NCI-H82 (cell line): ENCODE measurements at regions not wholly inside any gene's neighbourhood (a gene's known extent, or its start where the extent isn't known, plus 50 kb on each side); places are given as distances from the start of the nearest gene placed in this dataset.

Source experiments
- DNase-seq: peaks from one replicate; lab custom pipeline; 2025; lab: John Stamatoyannopoulos, UW

- no peak for DNase-seq
These were observed 243.2 kb downstream of the PTBP2 start for GRCh38 chr1:96964761-96965160.

DNA sequence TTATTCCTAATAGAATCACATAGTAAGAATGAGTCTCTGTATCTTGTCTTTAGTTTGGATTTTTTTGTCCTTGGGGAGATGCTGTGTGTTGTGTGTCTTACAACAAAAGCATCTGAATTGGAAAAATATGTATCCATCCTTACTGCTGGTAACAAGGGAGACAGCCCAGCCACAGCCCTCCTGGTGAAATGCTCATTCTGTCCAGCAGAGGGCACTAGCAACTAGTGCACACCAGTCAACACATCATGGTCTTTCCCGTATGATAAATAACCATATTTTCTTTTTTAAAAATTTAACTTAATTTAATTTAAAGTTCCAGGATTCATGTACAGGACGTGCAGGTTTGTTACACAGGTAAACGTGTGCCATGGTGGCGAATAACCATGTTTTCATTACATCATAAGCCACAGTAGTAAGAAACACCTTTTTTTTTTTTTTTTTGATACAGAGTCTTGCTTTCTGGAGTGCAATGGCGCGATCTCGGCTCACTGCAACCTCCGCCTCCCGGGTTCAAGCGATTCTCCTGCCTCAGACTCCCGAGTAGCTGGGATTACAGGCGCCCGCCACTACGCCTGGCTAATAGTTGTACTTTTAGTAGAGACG is 245.1 kb downstream of the PTBP2 start:
- peak; percentile 80 for DNase-seq

DNA sequence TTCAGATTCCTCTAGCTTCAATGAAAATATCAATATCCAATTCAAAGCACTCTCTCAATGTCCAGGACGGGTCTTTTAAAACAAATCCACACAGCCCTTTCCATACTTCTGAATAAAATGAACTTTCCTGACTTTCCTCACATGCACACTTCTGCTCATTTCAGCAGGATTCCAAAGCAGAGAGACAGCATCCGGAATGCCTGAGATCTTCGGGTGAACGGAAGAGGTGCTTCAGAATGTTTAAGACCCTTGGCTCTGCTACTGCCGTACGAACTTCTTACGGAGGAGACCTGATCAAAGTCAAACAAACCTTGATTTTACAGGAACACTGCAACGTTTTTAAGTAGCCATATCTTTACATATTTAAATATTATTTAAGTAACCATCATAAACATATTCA is 245.7 kb downstream of the PTBP2 start:
- no peak for DNase-seq

DNA sequence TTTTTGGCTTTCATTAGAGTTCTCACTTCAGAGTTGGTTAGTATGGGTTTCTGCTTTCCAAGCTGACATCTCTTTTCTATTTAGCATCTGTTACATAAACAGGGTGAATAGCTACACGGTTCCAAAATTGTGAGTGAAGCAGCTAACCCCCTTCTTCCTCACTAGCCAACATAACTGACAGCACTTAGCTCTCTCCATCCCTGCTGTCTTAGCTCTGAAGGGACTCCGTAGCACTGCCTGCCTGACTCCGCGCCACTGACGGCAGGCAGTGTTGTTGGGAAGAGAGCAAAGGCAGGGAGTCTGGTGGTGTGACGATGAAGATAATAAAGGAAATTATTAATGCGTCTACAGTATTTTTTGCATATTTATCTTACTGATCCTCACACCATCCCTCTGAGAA is 247.0 kb downstream of the PTBP2 start:
- no peak for DNase-seq

GRCh38 chr1:96968983-96969382 is 247.4 kb downstream of the PTBP2 start:
- DNase-seq = no peak

- no peak for DNase-seq
These were observed 248.1 kb downstream of the PTBP2 start for GRCh38 chr1:96969656-96970163.

DNA sequence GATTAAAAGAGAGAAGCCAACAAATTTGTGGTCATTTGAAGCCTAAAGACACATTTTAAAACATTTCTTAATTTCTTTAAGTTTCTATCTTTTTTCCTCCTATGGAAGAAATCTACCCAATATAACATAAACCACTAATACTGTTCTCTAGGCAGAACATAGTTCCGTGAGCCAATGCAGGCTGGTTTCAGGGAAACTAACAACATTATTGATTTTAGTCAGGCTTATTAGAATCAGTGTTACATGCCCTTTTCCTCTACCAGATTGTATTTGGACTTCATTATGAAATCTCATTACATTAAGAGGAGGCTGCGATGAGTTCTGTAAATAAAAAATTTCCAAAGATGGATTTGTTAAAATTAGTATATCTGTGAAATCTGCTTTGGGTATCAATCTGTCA is 249.9 kb downstream of the PTBP2 start:
- no peak for DNase-seq

DNA sequence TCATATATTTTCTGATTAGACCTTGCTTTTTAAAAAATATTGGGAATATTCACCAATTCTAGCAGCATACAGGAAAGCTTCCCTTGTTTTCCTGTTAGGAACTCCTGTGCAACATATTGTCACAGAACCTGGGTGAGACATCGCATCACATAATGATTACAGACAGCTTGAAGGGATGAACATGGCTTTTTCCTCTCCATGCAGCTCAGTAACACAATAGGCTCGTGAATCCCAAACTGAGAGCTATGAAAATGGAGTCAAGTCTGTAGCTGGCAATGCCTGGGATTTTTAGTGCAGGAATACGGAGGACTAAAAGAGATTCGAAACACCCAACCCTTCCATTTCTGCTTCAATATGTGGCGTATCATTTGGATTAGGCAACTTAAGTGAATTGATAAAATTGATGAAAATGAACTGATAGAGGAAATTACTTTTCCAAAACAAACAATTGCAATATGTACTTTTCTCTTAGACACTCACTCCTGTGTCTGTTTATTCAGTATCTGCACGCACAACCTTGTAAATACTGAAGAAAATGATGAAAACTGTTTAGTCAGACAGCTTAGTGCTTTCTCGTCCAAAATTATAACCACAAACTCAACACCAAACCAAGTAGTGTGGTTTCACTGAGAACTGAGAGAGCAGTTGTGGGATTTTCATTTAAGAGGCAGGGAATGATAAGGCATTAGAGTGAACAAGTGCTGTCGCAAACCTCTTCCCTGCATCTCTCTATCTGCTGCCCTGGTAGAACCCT is 250.4 kb downstream of the PTBP2 start:
- no peak for DNase-seq

- DNase-seq = peak; percentile 50
These were observed 252.0 kb downstream of the PTBP2 start for GRCh38 chr1:96973605-96974004.

- no peak for DNase-seq
These were observed 256.9 kb downstream of the PTBP2 start for GRCh38 chr1:96978444-96978843.

GRCh38 chr1:96978901-96979300 is 257.3 kb downstream of the PTBP2 start:
- DNase-seq = no peak

GRCh38 chr1:96979304-96980268 is 258.0 kb downstream of the PTBP2 start:
- DNase-seq = peak; percentile 35

DNA sequence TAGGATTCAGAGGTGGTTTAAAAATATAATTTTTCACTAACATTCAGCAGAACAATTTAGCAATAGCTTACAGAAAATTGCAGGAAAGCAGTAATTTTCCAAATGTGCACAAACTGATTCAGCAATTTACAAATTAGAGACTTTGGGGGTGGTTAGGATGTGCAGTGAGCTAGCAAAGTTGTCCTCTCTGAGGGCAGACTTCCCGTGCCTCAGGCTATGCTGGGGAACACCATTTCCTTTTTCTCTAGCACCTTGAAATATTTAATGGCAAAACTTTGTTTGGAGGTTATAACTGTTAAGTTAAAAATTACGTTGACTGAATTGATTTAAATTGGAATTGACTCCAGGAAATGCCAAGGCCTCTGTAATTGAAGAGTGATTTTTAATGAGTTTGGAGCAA is 258.9 kb downstream of the PTBP2 start:
- no peak for DNase-seq

DNA sequence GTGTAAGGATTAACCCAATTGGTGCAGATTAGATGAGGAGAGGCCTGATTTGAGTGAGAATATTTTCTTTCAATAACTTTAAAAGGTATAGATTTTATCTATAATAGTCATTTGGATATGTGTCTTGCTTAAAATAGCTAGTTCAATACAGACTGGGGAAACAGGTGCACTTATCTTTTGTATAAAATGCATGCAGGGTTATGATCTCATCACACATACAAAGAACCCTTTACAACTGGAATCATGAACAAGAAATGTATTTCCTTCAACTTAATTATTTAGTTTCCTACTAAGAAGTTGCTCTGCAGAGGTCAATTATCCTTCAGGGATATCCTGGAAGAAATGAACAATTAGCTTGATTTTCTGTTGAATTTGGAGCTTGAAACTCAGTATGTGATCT is 259.6 kb downstream of the PTBP2 start:
- no peak for DNase-seq

- DNase-seq = no peak
These were observed 260.5 kb downstream of the PTBP2 start for GRCh38 chr1:96982118-96982517.

GRCh38 chr1:96983866-96984265 is 262.3 kb downstream of the PTBP2 start:
- no peak for DNase-seq

DNA sequence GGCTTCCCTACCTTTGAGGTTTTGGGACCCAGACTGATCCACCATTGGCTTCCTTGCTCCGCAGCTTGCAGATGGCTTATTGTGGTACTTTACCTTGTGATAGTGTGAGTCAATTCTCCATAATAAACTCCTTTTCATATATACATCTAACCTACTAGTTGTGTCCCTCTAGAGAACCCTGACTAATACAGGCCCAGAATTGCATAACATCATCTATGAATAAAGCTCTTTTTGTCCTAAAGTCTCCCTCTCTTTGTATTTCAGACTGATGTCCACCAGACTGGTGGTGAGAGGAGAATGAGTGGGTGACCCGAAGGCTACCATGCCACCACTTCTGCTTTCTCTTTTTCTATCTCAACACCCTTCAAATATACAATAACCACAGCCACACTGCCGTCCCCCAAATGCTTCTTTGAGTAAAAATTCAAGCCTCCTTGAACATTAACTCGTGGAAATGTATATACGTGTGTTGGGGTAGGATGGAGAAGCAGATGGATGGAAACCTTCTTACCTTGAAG is 265.7 kb downstream of the PTBP2 start:
- no peak for DNase-seq

DNA sequence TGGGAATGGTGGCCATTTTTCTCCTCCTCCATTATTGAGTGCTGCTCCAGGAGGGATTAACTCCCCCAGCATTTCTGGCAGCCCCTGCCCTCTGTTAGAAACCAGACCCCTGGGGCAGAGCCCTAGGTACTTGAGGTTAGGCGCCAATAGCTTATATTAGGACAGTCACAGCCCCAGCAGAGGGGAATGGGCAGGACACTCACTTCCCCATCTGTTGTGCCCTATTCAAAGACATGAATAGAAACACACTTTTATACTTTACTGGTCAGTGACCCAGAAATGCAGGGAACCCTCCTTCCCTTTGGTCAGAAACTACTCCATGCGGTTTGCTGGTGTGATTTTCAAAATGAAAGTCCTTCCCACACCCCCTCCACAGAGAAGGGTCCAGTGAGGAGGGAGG is 267.7 kb downstream of the PTBP2 start:
- DNase-seq = peak; percentile 44

DNA sequence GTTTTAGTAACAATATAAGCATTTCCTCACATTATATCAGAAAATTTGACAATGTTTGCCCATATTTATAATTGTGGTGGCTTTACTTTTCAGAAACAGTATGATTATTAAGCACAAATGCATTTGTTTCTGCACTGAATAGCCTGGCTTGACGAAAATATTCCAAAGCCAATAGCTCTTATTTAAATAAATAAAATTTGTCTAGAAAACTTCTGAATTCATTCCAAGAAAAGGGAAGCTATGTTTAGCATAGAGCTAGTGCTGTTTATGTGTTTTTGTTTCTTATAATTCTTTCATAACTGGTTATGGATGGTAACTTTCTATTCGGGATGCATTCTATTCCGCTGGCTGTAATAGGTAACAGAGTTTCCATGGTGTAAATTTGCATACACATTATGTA is 268.6 kb downstream of the PTBP2 start:
- DNase-seq = peak; percentile 40

GRCh38 chr1:96991261-96991660 is 269.7 kb downstream of the PTBP2 start:
- DNase-seq = no peak

- DNase-seq = no peak
These were observed 271.3 kb downstream of the PTBP2 start for GRCh38 chr1:96992871-96993270.

- no peak for DNase-seq
These were observed 273.8 kb downstream of the PTBP2 start for GRCh38 chr1:96995351-96995750.
